ENCODE measurements at regions not wholly inside any gene's neighbourhood (a gene's known extent, or its start where the extent isn't known, plus 50 kb on each side); places are given as distances from the start of the nearest gene placed in this dataset.

DNA sequence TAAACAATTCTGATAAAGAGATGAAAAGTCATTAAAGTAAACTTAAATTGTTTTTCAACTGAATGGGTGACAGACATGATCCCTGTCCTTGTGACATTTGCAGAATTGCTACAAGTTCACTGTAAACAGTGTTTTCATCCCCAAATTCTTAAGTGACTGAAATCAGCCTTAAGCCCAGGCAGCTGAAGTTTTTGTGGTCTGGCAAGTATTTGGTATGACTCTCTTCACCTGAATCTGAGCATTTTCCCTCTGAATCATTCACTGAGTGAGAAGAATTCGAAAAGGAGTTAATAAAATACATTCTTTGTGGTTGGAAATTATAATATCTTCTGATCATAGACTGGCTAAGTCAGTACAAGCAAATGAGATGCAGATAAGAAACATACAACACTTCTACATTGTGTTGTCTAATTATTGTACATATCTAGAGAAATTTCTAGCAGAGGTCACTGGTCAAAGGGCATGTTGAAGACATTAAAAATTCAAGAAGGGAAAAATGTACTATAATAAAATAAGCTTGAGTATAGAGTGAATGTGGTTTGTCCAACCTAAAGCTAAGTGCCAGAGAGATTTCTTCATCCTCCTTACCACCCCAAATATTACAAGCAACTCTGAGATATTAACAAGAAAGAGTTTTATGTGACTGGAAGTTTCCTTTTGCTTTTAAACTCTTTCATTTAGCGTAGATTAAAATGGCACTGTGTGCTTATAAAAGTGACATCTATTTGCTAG lies 177.8 kb upstream of the DIO2 start:
- H3K4me1 ChIP-seq (ENCODE audit: control insufficient read depth, low read length), result no peaks in the 10 kb centered on the region
- H3K27ac ChIP-seq (ENCODE audit: low read depth, low read length), result no peak overlapping the region
- no peaks in the 10 kb centered on the region for H3F3A ChIP-seq (ENCODE audit: control insufficient read depth, insufficient read depth)
- H3K9me2 ChIP-seq (replicated peaks; ENCODE audit: control insufficient read depth, low read length), result no peaks in the 10 kb centered on the region
- no peaks in the 10 kb centered on the region for H4K20me1 ChIP-seq (ENCODE audit: control insufficient read depth, insufficient read depth, low read depth, low read length)
- TF ChIP-seq CTCF (IDR thresholded peaks at IDR 0.05; ENCODE audit: low read depth, low read length, poor library complexity, severe bottlenecking), result no peak
- no peak for TF ChIP-seq EZH2phosphoT487 (IDR thresholded peaks at IDR 0.05; ENCODE audit: borderline replicate concordance, low read length)
- H3K9me3 ChIP-seq (ENCODE audit: control insufficient read depth, insufficient read depth, low read length), result no peaks in the 10 kb centered on the region
- no peaks in the 10 kb centered on the region for H3K36me3 ChIP-seq (ENCODE audit: control insufficient read depth, low read length)
- H3K4me3 ChIP-seq (ENCODE audit: low read length), result no peak overlapping the region
- no peaks in the 10 kb centered on the region for H3K27me3 ChIP-seq (ENCODE audit: control insufficient read depth, low read length)
- H3K79me2 ChIP-seq (ENCODE audit: control insufficient read depth, low read length), result no peaks in the 10 kb centered on the region
- no peak overlapping the region for H3K4me2 ChIP-seq (ENCODE audit: low read length)

DNA sequence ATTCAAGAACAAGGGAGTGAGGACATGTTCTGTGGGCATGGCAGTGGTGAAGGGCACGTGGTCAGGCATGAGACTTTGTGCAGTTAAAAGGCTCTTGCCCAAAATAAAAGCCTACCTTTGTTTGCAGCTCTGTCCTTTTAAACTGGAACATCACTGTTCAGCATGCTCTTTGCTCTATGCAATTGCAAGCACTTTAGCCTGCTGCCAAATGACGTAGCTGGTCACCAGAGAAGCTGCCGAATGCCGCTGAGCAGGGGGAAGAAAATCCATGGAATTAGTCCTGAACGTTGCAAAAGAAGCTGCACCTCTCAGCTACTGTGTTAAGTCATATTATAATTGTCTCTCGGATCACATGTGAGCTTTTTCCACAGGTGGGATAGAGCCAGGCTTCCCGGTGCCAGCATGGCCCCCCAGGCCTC lies 176.3 kb upstream of the DIO2 start:
- Histone ChIP-seq H3K4me3 (ENCODE audit: low read length) (no peak overlapping the region), H3K27ac (ENCODE audit: low read depth, low read length) (no peak overlapping the region), H3K4me1 (ENCODE audit: control insufficient read depth, low read length) (no peaks in the 10 kb centered on the region), H3F3A (ENCODE audit: control insufficient read depth, insufficient read depth) (no peaks in the 10 kb centered on the region), H3K27me3 (ENCODE audit: control insufficient read depth, low read length) (no peaks in the 10 kb centered on the region), H3K9me3 (ENCODE audit: control insufficient read depth, insufficient read depth, low read length) (no peaks in the 10 kb centered on the region), H3K9me2 (replicated peaks; ENCODE audit: control insufficient read depth, low read length) (no peaks in the 10 kb centered on the region), H4K20me1 (ENCODE audit: control insufficient read depth, insufficient read depth, low read depth, low read length) (no peaks in the 10 kb centered on the region), H3K36me3 (ENCODE audit: control insufficient read depth, low read length) (no peaks in the 10 kb centered on the region), H3K79me2 (ENCODE audit: control insufficient read depth, low read length) (no peaks in the 10 kb centered on the region), H3K4me2 (ENCODE audit: low read length) (no peak overlapping the region)
- TF ChIP-seq CTCF (IDR thresholded peaks at IDR 0.05; ENCODE audit: low read depth, low read length, poor library complexity, severe bottlenecking), result no peak
- no peak for TF ChIP-seq EZH2phosphoT487 (IDR thresholded peaks at IDR 0.05; ENCODE audit: borderline replicate concordance, low read length)

GRCh38 chr14:80385336-80385735 lies 174.0 kb upstream of the DIO2 start:
- Histone ChIP-seq H3K36me3 (ENCODE audit: control insufficient read depth, low read length) (no peaks in the 10 kb centered on the region), H3K4me2 (ENCODE audit: low read length) (no peak overlapping the region), H3K79me2 (ENCODE audit: control insufficient read depth, low read length) (no peaks in the 10 kb centered on the region), H3K4me3 (ENCODE audit: low read length) (no peak overlapping the region), H3K4me1 (ENCODE audit: control insufficient read depth, low read length) (no peaks in the 10 kb centered on the region), H3K27ac (ENCODE audit: low read depth, low read length) (no peak overlapping the region), H3K27me3 (ENCODE audit: control insufficient read depth, low read length) (no peaks in the 10 kb centered on the region), H4K20me1 (ENCODE audit: control insufficient read depth, insufficient read depth, low read depth, low read length) (no peaks in the 10 kb centered on the region), H3F3A (ENCODE audit: control insufficient read depth, insufficient read depth) (no peaks in the 10 kb centered on the region), H3K9me2 (replicated peaks; ENCODE audit: control insufficient read depth, low read length) (no peaks in the 10 kb centered on the region), H3K9me3 (ENCODE audit: control insufficient read depth, insufficient read depth, low read length) (no peaks in the 10 kb centered on the region)
- TF ChIP-seq EZH2phosphoT487 (IDR thresholded peaks at IDR 0.05; ENCODE audit: borderline replicate concordance, low read length) (no peak), CTCF (IDR thresholded peaks at IDR 0.05; ENCODE audit: low read depth, low read length, poor library complexity, severe bottlenecking) (no peak)

Measured in DOHH2 (cell line).